ENCODE measurements at regions not wholly inside any gene's neighbourhood (a gene's known extent, or its start where the extent isn't known, plus 50 kb on each side); places are given as distances from the start of the nearest gene placed in this dataset.

DNA sequence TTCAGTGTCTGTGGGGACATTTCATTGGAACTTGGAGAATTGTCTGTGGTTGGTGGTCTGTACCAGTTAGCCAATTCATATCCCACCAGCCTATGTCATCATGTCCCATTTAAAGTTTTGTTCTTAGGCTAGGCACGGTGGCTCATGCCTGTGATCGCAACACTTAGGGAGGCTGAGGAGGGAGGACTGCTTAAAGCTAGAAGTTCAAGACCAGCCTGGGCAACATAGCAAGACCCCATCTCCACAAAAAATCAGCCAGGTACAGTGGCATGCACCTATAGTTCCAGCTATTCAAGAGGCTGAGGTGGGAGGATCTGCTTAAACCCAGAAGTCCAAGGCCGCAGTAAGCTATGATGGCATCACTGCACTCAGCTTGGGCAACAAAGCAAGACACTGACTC, 55.6 kb upstream of the CCND1 start:
- Histone ChIP-seq H2BK120ac (ENCODE audit: low read depth, low read length, poor library complexity, severe bottlenecking) (no peak overlapping the region), H3K9me3 (ENCODE audit: control insufficient read depth, low read depth, low read length) (no peaks in the 10 kb centered on the region), H3K4me1 (ENCODE audit: insufficient read depth, low read length) (no peaks in the 10 kb centered on the region), H4K91ac (ENCODE audit: insufficient read length, low read depth, low read length) (no peak overlapping the region), H3K23ac (ENCODE audit: insufficient read length, low read depth, low read length) (no peak overlapping the region), H4K20me1 (ENCODE audit: control insufficient read depth, insufficient read depth, insufficient read length) (no peaks in the 10 kb centered on the region), H3K14ac (ENCODE audit: insufficient read depth, low read length) (no peak overlapping the region), H3K27ac (ENCODE audit: insufficient read length, low read depth, low read length) (no peak overlapping the region), H2BK5ac (ENCODE audit: insufficient read length, low read length) (no peak overlapping the region), H3K9ac (ENCODE audit: extremely low read depth, insufficient read length, low read length) (no peak overlapping the region), H4K5ac (ENCODE audit: insufficient read length, low read depth, low read length) (no peak overlapping the region), H4K8ac (replicated peaks; ENCODE audit: insufficient read length, low read depth, low read length) (no peak overlapping the region), H2BK15ac (ENCODE audit: low read depth, low read length) (no peak overlapping the region), H2AFZ (ENCODE audit: low read length) (no peak overlapping the region), H2BK20ac (ENCODE audit: low read depth, low read length, poor library complexity, severe bottlenecking) (no peak overlapping the region), H3K79me2 (ENCODE audit: insufficient read depth, low read length) (no peaks in the 10 kb centered on the region), H2BK12ac (ENCODE audit: insufficient read length, low read depth, low read length) (no peak overlapping the region), H3K4ac (ENCODE audit: low read depth, low read length) (no peak overlapping the region), H3K23me2 (ENCODE audit: insufficient read length, low read depth, low read length, poor library complexity, severe bottlenecking) (no peaks in the 10 kb centered on the region), H3K4me2 (ENCODE audit: insufficient read depth, insufficient read length, low read length) (no peak overlapping the region), H3T11ph (ENCODE audit: low read length) (no peak overlapping the region), H3K18ac (ENCODE audit: insufficient read length, low read depth, low read length) (no peak overlapping the region), H3K79me1 (ENCODE audit: insufficient read depth, low read depth, low read length, poor library complexity, severe bottlenecking) (no peaks in the 10 kb centered on the region), H3K56ac (ENCODE audit: insufficient read length, low read depth, low read length) (no peak overlapping the region), H3K27me3 (ENCODE audit: insufficient read depth, low read length) (no peaks in the 10 kb centered on the region), H2AK5ac (ENCODE audit: insufficient read length, low read length) (no peak overlapping the region)
- DNase-seq = no peak
- TF ChIP-seq, protein P1, sequence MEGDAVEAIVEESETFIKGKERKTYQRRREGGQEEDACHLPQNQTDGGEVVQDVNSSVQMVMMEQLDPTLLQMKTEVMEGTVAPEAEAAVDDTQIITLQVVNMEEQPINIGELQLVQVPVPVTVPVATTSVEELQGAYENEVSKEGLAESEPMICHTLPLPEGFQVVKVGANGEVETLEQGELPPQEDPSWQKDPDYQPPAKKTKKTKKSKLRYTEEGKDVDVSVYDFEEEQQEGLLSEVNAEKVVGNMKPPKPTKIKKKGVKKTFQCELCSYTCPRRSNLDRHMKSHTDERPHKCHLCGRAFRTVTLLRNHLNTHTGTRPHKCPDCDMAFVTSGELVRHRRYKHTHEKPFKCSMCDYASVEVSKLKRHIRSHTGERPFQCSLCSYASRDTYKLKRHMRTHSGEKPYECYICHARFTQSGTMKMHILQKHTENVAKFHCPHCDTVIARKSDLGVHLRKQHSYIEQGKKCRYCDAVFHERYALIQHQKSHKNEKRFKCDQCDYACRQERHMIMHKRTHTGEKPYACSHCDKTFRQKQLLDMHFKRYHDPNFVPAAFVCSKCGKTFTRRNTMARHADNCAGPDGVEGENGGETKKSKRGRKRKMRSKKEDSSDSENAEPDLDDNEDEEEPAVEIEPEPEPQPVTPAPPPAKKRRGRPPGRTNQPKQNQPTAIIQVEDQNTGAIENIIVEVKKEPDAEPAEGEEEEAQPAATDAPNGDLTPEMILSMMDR (conservative IDR thresholded peaks at IDR 0.05) = no peak
- Mint-ChIP-seq H3K27me3 (ENCODE audit: low read depth) (peaks cover 8% of the 10 kb centered on the region), H3K36me3 (ENCODE audit: insufficient read depth in 1 of 3, low read depth in 3 of 3) (no peaks in the 10 kb centered on the region), H3K9me3 (no peaks in the 10 kb centered on the region; a peak in 1 of 5 replicates), H3K4me1 (no peaks in the 10 kb centered on the region), H3K27ac (no peak overlapping the region), H3K4me3 (no peak overlapping the region)
- WGBS (ENCODE audit: extremely low coverage, insufficient read length, low lambda C conversion rate) = no CpG with 5 or more reads among the region's 3 CpGs

Data from H9 (cell line).